Fibroblast of villous mesenchyme (primary cell): ENCODE measurements at regions not wholly inside any gene's neighbourhood (a gene's known extent, or its start where the extent isn't known, plus 50 kb on each side); places are given as distances from the start of the nearest gene placed in this dataset.

Experiments
- DNase-seq: peaks from one replicate; pipeline ENCODE4 v3.0.0-alpha.2; 2010; ENCODE audit warnings: low read depth
- H3K4me3 ChIP-seq: 2 replicates; pipeline ENCODE4 v1.5.1; 2011; ENCODE audit warnings: low read depth, mild to moderate bottlenecking, low read length
- TF ChIP-seq, protein P1 (sequence below): IDR thresholded peaks from 2 replicates; pipeline ENCODE4 v1.5.1; 2012; ENCODE audit warnings: low read depth, mild to moderate bottlenecking, low read length; ENCODE audit not compliant: insufficient read depth

DNA sequence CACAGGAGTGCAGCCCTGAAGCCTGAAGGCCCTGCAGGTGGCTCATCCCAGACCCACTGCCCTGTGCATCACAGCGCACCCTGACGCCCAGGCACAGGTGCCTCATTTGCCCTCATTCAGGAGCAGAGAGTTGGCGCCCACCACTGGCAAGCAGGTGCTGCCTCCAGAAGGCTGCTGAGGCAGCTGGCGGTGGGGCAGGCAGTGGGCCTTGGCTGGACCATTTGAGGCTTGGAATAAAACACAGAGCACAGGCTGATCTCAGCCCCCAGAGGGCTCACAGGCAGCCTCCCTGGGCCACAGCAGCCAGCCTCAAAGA, 1151.9 kb downstream of the BRD1 start:
- H3K4me3 ChIP-seq: no peak overlapping the region
- no peak for DNase-seq
- TF ChIP-seq, protein P1, sequence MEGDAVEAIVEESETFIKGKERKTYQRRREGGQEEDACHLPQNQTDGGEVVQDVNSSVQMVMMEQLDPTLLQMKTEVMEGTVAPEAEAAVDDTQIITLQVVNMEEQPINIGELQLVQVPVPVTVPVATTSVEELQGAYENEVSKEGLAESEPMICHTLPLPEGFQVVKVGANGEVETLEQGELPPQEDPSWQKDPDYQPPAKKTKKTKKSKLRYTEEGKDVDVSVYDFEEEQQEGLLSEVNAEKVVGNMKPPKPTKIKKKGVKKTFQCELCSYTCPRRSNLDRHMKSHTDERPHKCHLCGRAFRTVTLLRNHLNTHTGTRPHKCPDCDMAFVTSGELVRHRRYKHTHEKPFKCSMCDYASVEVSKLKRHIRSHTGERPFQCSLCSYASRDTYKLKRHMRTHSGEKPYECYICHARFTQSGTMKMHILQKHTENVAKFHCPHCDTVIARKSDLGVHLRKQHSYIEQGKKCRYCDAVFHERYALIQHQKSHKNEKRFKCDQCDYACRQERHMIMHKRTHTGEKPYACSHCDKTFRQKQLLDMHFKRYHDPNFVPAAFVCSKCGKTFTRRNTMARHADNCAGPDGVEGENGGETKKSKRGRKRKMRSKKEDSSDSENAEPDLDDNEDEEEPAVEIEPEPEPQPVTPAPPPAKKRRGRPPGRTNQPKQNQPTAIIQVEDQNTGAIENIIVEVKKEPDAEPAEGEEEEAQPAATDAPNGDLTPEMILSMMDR: no peak

DNA sequence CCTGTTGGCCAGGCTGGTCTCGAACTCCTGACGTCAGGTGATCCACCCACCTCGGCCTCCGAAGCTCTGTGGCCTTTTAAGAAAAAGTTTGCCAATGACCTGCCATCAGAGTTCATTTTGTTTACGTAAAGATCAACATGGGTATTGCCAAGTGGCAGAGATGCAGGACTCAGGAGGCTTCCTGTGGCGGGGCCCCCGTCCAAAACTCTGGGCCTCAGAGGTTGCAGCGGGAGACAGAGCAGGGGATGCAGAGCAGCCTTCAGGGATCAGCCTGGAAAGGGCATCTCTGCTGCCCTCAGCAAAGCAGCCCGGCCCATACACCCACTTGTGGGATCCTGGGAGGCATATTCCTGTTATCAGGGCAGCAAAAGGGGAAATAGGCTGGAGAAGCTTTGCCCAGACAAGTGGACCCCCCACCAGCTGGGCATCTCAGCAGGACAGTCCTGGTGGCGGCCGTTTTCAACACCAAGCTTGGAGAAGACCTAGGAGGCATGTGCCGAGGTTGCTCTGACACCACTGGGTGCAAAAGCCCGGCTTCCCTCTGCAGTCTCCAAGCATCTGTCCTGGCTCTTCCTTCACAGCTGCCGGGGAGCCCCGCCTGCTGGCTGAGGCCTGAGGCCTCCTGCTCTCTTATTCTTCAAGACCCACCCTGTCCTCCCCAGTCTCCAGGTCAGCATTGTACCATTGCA, 1152.4 kb downstream of the BRD1 start:
- TF ChIP-seq, protein P1: no peak
- H3K4me3 ChIP-seq: no peak overlapping the region
- DNase-seq: no peak

DNA sequence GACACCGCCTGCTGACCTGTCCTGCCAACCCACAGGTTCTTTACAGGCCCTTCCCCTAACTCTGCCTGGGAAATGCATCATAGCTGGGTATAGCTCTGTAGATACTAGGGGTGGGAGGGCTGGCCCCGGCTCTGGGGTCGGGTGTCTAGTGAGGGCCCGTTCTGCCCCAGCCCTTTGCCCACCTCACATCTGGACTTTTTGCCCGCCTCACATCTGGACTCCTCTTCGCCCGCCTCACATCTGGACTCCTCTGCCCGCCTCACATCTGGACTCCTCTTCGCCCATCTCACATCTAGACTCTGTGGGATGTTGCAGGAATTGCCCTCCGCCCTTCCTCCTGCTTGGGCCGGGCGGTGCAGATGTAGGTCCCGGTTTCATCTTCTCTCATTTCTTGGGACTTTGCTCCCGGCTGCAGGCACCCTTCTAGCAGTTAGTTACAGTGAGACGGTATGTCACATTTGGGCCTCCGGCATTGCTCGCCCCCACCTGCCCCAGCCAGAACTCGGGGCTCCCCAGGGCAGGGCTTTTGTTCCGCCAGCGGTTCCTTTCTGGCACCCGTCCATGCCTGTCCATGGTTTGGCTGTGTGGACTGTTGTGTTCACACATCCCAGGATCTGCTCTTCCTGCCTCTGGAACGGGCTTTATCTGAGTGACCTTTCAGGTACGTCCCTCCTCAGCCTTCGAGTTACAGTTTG, 1153.7 kb downstream of the BRD1 start:
- no peak overlapping the region for H3K4me3 ChIP-seq
- TF ChIP-seq, protein P1: no peak
- DNase-seq: no peak

DNA sequence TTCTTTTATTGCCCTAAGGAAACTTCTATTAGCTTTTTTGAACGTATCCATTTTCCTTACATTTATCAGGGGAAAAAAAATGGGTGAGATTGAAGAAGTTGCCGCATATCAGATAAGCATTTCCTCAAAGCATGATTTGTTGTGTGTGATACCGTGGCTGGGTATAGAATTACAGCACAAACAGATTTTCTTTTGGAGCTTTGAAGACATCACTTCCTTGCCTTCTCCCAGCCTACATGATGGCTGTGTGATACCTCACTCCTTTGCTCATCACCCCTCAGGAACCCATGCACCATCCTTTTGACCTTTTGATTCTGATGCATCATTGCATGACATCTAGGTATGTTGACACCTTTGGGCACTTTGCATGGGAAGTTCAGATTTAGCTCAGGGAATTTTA, 1155.3 kb downstream of the BRD1 start:
- TF ChIP-seq, protein P1: no peak

DNA sequence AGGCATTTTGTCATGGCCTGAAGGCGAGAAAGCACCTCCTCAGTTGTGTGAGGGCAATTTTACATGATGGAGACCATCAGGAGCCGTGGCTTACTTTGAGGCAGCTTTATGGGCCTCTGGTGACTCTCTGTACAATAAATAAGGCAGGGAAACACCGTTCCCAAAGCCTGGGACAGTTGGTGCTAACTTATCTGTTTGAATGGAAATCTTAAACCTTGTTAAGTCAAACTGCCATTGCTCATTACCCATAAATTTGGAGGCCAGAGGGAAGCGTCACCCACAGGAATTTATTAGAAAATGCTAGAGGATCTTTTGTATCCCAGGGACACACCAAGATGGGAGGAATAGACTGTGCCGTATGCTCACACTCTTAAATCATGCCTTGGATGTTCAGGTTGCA, 1156.9 kb downstream of the BRD1 start:
- TF ChIP-seq, protein P1: no peak
- no peak overlapping the region for H3K4me3 ChIP-seq
- no peak for DNase-seq

More for the DNA sequence above, 1155.3 kb downstream of the BRD1 start:
- H3K4me3 ChIP-seq: no peak overlapping the region
- no peak for DNase-seq

DNA sequence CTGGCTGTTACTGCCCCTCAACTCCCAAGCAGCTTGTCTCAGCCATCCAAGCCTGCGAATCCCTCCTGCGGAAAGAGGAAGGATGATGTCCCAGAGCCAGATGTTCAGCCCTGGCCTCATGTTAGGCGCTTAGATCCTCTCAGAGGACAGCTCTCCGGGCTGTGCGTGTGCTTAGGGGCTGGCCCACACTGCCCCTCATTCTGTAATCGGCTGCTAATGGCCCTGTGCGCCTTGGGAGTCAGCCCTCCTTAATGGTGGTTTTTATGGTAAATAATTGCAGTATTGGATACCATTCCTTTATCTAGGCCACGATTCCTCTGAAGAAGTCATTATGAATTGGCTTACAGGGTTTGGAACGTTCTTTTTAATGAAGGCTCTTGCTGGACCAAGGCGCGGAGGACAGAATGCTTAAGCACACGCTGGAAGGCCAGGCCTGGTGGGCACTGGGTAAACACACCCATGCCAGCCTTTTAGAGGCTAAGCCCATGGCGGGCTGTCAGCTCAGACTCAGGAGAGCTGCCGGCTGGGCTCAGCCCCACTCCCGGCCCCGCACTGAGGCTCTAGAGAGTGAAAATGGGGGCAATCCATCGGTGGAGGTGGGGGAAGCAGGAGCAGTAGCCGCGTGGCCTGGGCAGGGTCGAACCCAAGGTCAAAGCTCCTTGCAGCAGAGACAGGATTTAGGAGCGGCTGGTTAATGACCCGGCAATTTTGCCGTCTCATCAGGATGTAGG, 1157.5 kb downstream of the BRD1 start:
- DNase-seq: no peak
- no peak overlapping the region for H3K4me3 ChIP-seq
- TF ChIP-seq, protein P1: no peak
